22Rv1 (cell line): ENCODE measurements at regions not wholly inside any gene's neighbourhood (a gene's known extent, or its start where the extent isn't known, plus 50 kb on each side); places are given as distances from the start of the nearest gene placed in this dataset.

Source experiments
- ZFX ChIP-seq: fragments of 450-650 bp; IDR thresholded peaks from 2 replicates; pipeline ENCODE4 v1.6.1; 2017; ENCODE audit warnings: antibody characterized with exemption, borderline replicate concordance
- TF ChIP-seq, protein P1 (sequence below): fragments of 450-650 bp; IDR thresholded peaks from 2 replicates; pipeline ENCODE4 v1.5.1; 2017; ENCODE audit warnings: mild to moderate bottlenecking

DNA sequence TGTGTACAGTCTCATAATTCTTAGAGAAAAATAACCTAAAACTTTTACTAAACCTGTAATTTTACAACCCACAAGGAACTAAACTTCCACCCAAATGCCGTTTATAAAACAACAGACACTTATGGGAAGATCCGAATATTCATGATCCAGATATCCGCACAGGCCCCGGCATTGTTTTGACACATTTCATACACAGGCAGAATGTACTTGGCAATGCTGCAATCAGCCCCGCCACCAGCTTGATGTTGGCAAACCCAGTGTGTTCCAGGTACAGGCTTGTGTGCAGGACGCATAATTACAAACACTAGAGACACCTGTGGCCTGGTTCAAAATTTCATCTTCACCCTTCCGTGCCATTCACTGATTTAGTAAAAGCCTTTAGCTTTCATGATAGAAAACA, 393.0 kb upstream of the SALL3 start:
- TF ChIP-seq, protein P1, sequence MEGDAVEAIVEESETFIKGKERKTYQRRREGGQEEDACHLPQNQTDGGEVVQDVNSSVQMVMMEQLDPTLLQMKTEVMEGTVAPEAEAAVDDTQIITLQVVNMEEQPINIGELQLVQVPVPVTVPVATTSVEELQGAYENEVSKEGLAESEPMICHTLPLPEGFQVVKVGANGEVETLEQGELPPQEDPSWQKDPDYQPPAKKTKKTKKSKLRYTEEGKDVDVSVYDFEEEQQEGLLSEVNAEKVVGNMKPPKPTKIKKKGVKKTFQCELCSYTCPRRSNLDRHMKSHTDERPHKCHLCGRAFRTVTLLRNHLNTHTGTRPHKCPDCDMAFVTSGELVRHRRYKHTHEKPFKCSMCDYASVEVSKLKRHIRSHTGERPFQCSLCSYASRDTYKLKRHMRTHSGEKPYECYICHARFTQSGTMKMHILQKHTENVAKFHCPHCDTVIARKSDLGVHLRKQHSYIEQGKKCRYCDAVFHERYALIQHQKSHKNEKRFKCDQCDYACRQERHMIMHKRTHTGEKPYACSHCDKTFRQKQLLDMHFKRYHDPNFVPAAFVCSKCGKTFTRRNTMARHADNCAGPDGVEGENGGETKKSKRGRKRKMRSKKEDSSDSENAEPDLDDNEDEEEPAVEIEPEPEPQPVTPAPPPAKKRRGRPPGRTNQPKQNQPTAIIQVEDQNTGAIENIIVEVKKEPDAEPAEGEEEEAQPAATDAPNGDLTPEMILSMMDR: no peak
- no peak for TF ChIP-seq ZFX
